Stimulated activated CD4-positive, alpha-beta T cell treated with anti-CD3 and anti-CD28 coated beads, Interleukin-12 subunit alpha, Interleukin-12 subunit beta, amount 100 ng/mL, for 24 hours (primary cell): ENCODE measurements at regions not wholly inside any gene's neighbourhood (a gene's known extent, or its start where the extent isn't known, plus 50 kb on each side); places are given as distances from the start of the nearest gene placed in this dataset.
A peak's percentile ranks its signal among the peaks of the same experiment; 100 is the strongest.

ENCODE experiments used
- DNase-seq, 2 experiments: peaks; one replicate each; pipeline ENCODE4 v3.0.0-alpha.2; 2020; ENCODE audit warnings: low read depth in 2 of 2

DNA sequence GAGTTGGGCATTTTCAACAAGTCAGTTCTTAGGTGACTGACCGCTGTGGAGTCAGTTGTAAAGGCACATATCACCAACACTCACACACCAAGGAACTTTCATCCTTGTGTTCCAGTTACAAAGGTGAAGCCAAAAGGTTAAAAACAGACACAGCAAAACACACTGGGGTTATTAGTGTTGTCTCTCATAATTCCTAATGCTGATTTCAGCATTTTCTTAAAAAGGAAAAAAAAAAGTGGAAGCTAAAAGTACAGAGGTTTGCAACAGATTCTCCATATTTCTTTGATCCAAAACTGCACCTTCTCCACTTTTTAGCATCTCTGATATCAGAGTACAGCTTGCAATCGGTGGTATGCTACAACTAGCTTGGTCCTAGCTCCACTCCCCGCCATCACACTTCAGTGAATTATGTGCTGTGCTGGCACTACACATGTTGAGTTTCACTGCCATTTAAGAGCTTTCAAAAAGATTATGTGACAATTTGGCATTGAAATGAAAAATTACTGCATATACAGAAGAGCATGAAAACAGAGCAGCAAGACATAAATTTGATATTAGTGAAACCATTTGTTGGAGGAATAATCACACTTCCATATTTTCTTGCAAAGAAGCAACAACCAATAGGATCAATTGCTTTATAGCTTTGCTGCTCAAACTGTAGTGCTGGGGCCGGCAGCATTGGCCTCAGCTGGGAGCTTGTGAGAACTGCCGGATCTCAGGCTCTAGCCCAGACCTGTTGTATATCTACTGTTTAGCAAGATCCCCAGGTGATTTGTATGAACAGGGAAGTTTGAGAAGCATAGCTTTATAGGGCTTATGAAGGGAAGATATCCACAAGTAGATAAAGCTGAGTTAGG, 62.3 kb upstream of the DAPL1 start:
- DNase-seq, result no peak

DNA sequence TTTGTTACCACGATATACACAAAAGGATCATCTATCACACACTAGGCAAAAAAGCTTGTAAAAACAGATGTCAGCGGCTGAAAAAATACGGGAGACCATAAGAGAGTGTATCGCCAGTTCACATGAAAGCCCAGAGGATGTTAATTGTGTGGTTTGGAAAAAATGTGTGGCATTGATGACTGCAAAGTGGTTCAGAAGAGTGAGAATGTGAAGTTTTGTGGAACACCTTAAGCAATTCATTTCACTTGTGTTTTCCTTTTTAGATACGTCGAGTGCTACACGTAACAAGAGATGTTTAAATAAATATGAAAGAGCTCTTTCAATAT, 61.7 kb upstream of the DAPL1 start:
- DNase-seq, result no peak

DNA sequence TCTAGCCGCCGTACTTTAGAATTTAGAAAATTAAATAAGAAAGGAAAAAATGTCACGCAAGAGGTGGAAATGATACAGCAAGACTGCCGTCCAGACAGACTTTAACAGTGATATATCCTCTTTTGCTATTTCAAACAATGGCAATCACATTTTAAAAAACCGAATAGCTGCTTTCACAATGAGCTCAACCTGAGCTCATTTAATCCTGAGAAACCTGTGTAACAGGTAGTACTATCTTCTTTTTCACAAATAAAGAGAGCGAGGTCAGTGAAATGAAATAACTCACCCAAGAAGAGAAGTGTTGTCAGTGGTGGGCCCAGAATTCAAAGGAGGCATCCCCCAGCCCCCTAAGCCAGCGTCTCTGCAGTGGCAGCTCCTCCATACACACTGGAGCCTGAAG, 60.7 kb upstream of the DAPL1 start:
- DNase-seq, result no peak

DNA sequence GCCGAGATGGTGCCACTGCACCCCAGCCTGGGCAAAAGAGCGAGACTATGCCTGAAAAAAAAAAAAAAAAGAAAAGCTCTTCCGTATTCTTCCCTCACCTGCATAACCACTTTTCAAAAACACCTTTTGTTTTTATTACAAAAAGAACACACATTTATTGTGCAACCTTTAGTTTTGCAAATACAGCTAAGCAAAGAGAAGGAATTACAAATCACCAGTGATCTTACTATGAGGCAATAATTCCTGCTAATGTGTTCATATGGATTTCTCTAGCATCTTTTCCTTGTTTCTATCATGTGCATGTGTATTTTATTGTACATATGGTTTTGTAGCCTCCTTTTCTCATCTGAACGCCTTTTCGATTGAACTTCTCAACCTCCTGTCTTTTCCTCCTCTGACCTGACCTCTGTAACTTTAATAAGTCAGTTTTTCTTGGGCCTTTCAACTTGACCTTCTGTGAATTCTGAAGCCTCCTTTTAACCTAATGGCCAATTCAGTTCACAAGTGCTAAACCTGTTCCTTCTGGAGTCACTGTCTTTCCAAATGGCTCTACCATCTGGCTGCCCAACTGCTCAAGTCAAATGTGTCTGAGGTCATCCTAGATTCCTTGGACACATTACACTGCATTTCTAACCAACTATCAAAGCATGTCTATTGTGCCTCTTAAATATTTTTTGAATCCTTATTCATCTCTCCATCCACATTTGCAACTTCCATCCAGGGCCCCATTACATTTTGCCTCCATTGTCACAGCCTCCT, 59.1 kb upstream of the DAPL1 start:
- no peak for DNase-seq

- DNase-seq, result no peak
Measured at GRCh38 chr2:158738363-158738762, 56.8 kb upstream of the DAPL1 start.

- DNase-seq, result no peak
Measured at GRCh38 chr2:158740127-158740526, 55.0 kb upstream of the DAPL1 start.

DNA sequence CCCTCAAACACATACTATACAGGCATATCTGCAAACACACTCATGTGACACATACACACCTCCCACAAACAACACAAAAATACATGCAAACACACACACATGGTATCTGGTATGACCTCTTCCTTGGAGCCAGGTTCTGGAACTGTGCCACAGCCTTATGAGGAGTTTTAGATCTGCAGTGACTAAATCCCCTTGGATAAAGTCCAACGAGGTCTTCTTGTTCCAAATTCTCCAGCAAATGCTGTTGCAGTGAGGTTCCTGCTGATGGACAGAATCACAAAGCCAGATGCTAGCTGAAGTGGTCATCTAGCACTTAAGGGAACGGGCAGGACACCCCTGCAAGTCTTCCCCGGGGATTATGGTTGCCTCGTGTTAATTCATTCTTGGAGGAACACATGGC, 54.5 kb upstream of the DAPL1 start:
- DNase-seq, result no peak

DNA sequence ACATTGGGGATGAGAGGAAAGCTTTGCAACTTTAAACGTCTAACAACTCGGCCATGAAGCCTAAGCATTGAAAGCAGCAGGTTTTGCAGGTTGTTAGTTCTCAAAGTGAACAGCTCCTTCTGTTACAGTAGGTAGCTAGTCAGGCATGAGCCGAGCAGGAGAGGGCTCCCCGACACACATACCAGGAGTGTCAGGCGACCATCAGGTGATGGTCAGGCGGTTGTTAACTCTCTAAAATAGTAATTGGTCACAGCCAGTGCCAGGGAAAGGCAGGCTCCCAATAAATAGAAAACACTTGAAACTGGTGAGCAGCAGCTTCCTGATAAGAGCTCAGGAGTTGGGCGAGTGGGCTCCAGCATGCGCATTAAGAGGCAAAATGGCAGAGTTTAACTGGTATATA, 53.5 kb upstream of the DAPL1 start:
- no peak for DNase-seq

GRCh38 chr2:158742536-158742935, 52.6 kb upstream of the DAPL1 start:
- DNase-seq, result no peak

- no peak for DNase-seq
Measured at GRCh38 chr2:158743466-158743865, 51.7 kb upstream of the DAPL1 start.

DNA sequence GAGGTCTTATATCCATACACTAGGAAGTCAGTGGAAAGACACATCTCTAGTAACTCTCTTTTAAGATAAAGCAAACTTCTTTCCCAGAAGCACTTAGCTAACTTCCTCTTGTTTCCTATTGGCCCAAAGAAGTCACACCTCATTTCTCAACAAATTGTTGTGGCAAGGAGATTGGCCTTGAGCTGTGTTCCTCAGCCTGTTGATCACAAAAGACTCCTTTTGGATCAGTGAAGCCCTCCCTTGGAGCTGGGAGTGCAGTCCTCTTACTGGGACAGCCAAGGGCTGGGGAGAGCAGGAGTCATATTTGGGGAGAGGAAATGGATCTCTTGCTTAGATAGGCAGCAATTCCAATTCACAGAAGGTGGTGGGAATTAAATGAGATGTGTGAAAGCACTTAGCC, 51.2 kb upstream of the DAPL1 start:
- DNase-seq, result no peak

- DNase-seq, result peak in 1 of 2 experiments; percentile 4
Measured at GRCh38 chr2:158745067-158745865, 49.9 kb upstream of the DAPL1 start.
